Astrocyte (in vitro differentiated cells and primary cell): ENCODE measurements at regions not wholly inside any gene's neighbourhood (a gene's known extent, or its start where the extent isn't known, plus 50 kb on each side); places are given as distances from the start of the nearest gene placed in this dataset.

Experiments
- DNase-seq: peaks from one replicate; pipeline ENCODE4 v3.0.0-alpha.2; 2010; ENCODE audit warnings: low read depth
- FAIRE-seq: peaks from 2 replicates; lab custom pipeline; 2011; peaks lifted over from hg19 to GRCh38; lab: Jason Lieb, UNC
- H2AFZ ChIP-seq: 2 replicates; pipeline ENCODE4 v1.6.0; 2012; ENCODE audit warnings: low read depth, low read length, inconsistent platforms
- H3K27ac ChIP-seq: 2 replicates; pipeline ENCODE4 v1.5.1; 2011; ENCODE audit warnings: low read depth, low read length, inconsistent platforms
- H3K27me3 ChIP-seq: 2 replicates; pipeline ENCODE4 v1.6.0; 2011; ENCODE audit warnings: low read length, inconsistent platforms; ENCODE audit not compliant: insufficient read depth
- H3K36me3 ChIP-seq: 2 replicates; pipeline ENCODE4 v1.5.1; 2011; ENCODE audit warnings: low read length, inconsistent platforms; ENCODE audit not compliant: insufficient read depth
- H3K4me1 ChIP-seq: 2 replicates; pipeline ENCODE4 v1.5.1; 2011; ENCODE audit warnings: low read length, inconsistent platforms; ENCODE audit not compliant: insufficient read depth
- H3K4me2 ChIP-seq: 2 replicates; pipeline ENCODE4 v1.6.0; 2012; ENCODE audit warnings: low read length, inconsistent platforms
- H3K4me3 ChIP-seq: 2 replicates; pipeline ENCODE4 v1.5.1; 2011; ENCODE audit warnings: low read depth, mild to moderate bottlenecking, low read length, inconsistent platforms; ENCODE audit not compliant: insufficient read depth
- H3K79me2 ChIP-seq: 2 replicates; pipeline ENCODE4 v1.6.0; 2012; ENCODE audit warnings: mild to moderate bottlenecking, low read length, inconsistent platforms; ENCODE audit not compliant: insufficient read depth
- H3K9ac ChIP-seq: 2 replicates; pipeline ENCODE4 v1.6.0; 2012; ENCODE audit warnings: mild to moderate bottlenecking, low read length, inconsistent platforms
- H3K9me3 ChIP-seq: 2 replicates; pipeline ENCODE4 v1.5.1; 2012; ENCODE audit warnings: low read depth, mild to moderate bottlenecking, low read length, inconsistent platforms; ENCODE audit not compliant: insufficient read depth
- H4K20me1 ChIP-seq: 2 replicates; pipeline ENCODE4 v1.6.0; 2012; ENCODE audit warnings: low read length, inconsistent platforms; ENCODE audit not compliant: insufficient read depth
- H3K27ac Mint-ChIP-seq: one replicate; pipeline ENCODE4 v1.8.0; 2021; ENCODE audit warnings: mild to moderate bottlenecking, mixed read lengths; ENCODE audit not compliant: unreplicated experiment
- H3K27me3 Mint-ChIP-seq: one replicate; pipeline ENCODE4 v1.8.0; 2021; ENCODE audit warnings: low read depth, mixed read lengths; ENCODE audit not compliant: unreplicated experiment
- H3K36me3 Mint-ChIP-seq: one replicate; pipeline ENCODE4 v1.8.0; 2021; ENCODE audit warnings: low read depth, mixed read lengths; ENCODE audit not compliant: unreplicated experiment
- H3K4me1 Mint-ChIP-seq: one replicate; pipeline ENCODE4 v1.8.0; 2021; ENCODE audit warnings: low read depth, mixed read lengths; ENCODE audit not compliant: unreplicated experiment
- H3K4me3 Mint-ChIP-seq: one replicate; pipeline ENCODE4 v1.8.0; 2021; ENCODE audit warnings: mild to moderate bottlenecking, moderate library complexity, mixed read lengths; ENCODE audit not compliant: unreplicated experiment
- H3K9me3 Mint-ChIP-seq: one replicate; pipeline ENCODE4 v1.8.0; 2021; ENCODE audit warnings: mild to moderate bottlenecking, mixed read lengths; ENCODE audit not compliant: unreplicated experiment
- EZH2 ChIP-seq: IDR thresholded peaks from 2 replicates; pipeline ENCODE4 v1.6.1; 2012; ENCODE audit warnings: mild to moderate bottlenecking, low read length, inconsistent platforms; ENCODE audit not compliant: insufficient read depth
- TF ChIP-seq, protein P1 (sequence below): IDR thresholded peaks from 2 replicates; pipeline ENCODE4 v1.5.1; 2011; ENCODE audit warnings: low read depth, mild to moderate bottlenecking, inconsistent platforms, low read length, moderate library complexity; ENCODE audit not compliant: insufficient read depth

DNA sequence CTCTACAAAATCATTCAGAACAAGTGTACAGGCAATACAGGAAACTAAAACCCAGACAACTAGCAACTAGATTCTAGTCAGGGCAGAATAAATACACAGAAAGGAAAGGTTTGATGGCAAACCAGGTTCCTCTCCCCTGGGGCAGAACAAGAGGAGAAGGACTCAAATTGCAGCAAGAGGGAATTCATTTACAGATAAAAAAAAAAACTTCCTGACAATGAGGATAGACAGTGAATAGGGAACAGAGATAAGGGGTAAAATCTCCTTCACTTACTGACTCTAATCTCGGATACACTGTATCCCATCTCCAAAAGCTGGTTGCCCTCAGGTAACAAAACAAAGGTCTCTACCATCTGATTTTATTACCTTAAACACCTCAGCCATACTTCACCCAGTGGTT, 244.0 kb downstream of the SEC61B start:
- Histone ChIP-seq H3K4me3 (no peak overlapping the region), H3K27ac (no peak overlapping the region), H3K79me2 (no peaks in the 10 kb centered on the region), H3K9me3 (no peaks in the 10 kb centered on the region), H4K20me1 (no peaks in the 10 kb centered on the region), H2AFZ (no peak overlapping the region), H3K9ac (no peak overlapping the region), H3K4me1 (no peaks in the 10 kb centered on the region), H3K36me3 (no peaks in the 10 kb centered on the region), H3K4me2 (no peak overlapping the region), H3K27me3 (peaks cover 3% of the 10 kb centered on the region)
- no peak for DNase-seq
- Mint-ChIP-seq H3K9me3 (no peaks in the 10 kb centered on the region), H3K4me3 (no peak overlapping the region), H3K27me3 (peaks cover 10% of the 10 kb centered on the region), H3K4me1 (no peaks in the 10 kb centered on the region), H3K27ac (no peak overlapping the region), H3K36me3 (no peaks in the 10 kb centered on the region)
- TF ChIP-seq, protein P1, sequence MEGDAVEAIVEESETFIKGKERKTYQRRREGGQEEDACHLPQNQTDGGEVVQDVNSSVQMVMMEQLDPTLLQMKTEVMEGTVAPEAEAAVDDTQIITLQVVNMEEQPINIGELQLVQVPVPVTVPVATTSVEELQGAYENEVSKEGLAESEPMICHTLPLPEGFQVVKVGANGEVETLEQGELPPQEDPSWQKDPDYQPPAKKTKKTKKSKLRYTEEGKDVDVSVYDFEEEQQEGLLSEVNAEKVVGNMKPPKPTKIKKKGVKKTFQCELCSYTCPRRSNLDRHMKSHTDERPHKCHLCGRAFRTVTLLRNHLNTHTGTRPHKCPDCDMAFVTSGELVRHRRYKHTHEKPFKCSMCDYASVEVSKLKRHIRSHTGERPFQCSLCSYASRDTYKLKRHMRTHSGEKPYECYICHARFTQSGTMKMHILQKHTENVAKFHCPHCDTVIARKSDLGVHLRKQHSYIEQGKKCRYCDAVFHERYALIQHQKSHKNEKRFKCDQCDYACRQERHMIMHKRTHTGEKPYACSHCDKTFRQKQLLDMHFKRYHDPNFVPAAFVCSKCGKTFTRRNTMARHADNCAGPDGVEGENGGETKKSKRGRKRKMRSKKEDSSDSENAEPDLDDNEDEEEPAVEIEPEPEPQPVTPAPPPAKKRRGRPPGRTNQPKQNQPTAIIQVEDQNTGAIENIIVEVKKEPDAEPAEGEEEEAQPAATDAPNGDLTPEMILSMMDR, result no peak
- TF ChIP-seq EZH2, result no peak
- FAIRE-seq, result no peak

DNA sequence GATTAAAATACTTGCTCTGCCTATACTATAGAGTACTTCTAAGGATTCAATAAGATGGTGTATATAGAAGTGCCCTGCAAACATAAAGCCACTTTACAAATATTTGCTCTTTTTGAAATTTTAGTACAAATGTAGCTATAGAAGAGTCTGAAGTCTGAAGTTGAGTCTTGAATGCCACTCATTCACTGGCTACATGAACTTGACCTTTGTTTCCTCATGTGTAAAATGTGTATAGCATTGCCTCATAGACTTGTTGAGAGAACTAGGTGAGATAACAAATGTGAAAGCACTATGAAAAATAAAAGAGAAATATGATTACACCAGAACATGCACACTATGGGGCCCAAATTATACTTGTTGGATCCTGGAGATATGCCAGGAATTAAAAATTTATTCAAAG, 244.7 kb downstream of the SEC61B start:
- Histone ChIP-seq H3K27me3 (peaks cover 3% of the 10 kb centered on the region), H3K36me3 (no peaks in the 10 kb centered on the region), H2AFZ (no peak overlapping the region), H4K20me1 (no peaks in the 10 kb centered on the region), H3K4me3 (no peak overlapping the region), H3K9ac (no peak overlapping the region), H3K4me1 (no peaks in the 10 kb centered on the region), H3K79me2 (no peaks in the 10 kb centered on the region), H3K4me2 (no peak overlapping the region), H3K27ac (no peak overlapping the region), H3K9me3 (no peaks in the 10 kb centered on the region)
- no peaks in the 10 kb centered on the region for H3K9me3 Mint-ChIP-seq
- H3K36me3 Mint-ChIP-seq, result no peaks in the 10 kb centered on the region
- no peak overlapping the region for H3K27ac Mint-ChIP-seq
- FAIRE-seq, result no peak
- no peak overlapping the region for H3K4me3 Mint-ChIP-seq
- DNase-seq, result no peak
- no peak for TF ChIP-seq EZH2
- TF ChIP-seq, protein P1, result no peak
- H3K4me1 Mint-ChIP-seq, result no peaks in the 10 kb centered on the region
- H3K27me3 Mint-ChIP-seq, result peaks cover 12% of the 10 kb centered on the region

DNA sequence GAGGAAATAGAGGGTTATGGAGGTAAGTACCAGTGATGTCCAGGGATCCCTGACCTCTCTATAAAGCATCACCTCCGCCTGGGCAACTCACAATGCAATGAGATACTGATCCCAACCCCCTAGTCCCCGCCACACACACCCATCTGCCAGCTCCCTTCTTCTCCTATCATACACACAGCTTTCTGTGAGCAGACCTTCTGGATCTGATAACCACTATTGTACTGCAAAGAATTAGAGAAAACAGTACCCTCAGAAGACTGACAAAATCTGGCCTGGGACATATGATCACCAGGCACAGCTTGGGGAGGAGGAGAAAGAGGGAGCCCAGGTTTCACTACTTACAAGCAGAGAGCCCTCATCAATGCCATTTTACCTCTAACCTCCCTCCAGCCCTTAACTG, 249.0 kb downstream of the SEC61B start:
- Histone ChIP-seq H3K27ac (no peak overlapping the region), H3K79me2 (no peaks in the 10 kb centered on the region), H3K9ac (no peak overlapping the region), H3K27me3 (no peaks in the 10 kb centered on the region), H3K4me3 (no peak overlapping the region), H3K9me3 (no peaks in the 10 kb centered on the region), H2AFZ (no peak overlapping the region), H4K20me1 (no peaks in the 10 kb centered on the region), H3K36me3 (no peaks in the 10 kb centered on the region), H3K4me1 (no peaks in the 10 kb centered on the region), H3K4me2 (no peak overlapping the region)
- peaks cover 10% of the 10 kb centered on the region for H3K27me3 Mint-ChIP-seq
- no peak overlapping the region for H3K27ac Mint-ChIP-seq
- no peak for DNase-seq
- no peak for FAIRE-seq
- no peak for TF ChIP-seq EZH2
- TF ChIP-seq, protein P1, result no peak
- H3K4me3 Mint-ChIP-seq, result no peak overlapping the region
- H3K36me3 Mint-ChIP-seq, result no peaks in the 10 kb centered on the region
- no peaks in the 10 kb centered on the region for H3K9me3 Mint-ChIP-seq
- no peaks in the 10 kb centered on the region for H3K4me1 Mint-ChIP-seq
